ENCODE measurements at regions not wholly inside any gene's neighbourhood (a gene's known extent, or its start where the extent isn't known, plus 50 kb on each side); places are given as distances from the start of the nearest gene placed in this dataset.

GRCh38 chr18:24897461-24897860, 437.0 kb downstream of the HRH4 start:
- no peaks in the 10 kb centered on the region for H3K36me3 Mint-ChIP-seq (ENCODE audit: low read depth)
- H3K27ac Mint-ChIP-seq = no peak overlapping the region
- no peaks in the 10 kb centered on the region for H3K27me3 Mint-ChIP-seq
- no peak overlapping the region for H3K4me3 Mint-ChIP-seq
- intact Hi-C loops (cut with micrococcal nuclease) = no loop called here
- no peaks in the 10 kb centered on the region for H3K4me1 Mint-ChIP-seq (ENCODE audit: low read depth)
- H3K9me3 Mint-ChIP-seq = peaks cover 12% of the 10 kb centered on the region

GRCh38 chr18:24910221-24910620, 441.7 kb downstream of the ZNF521 start:
- Mint-ChIP-seq H3K27ac (no peak overlapping the region), H3K4me3 (no peak overlapping the region), H3K9me3 (no peaks in the 10 kb centered on the region), H3K27me3 (no peaks in the 10 kb centered on the region), H3K36me3 (ENCODE audit: low read depth) (no peaks in the 10 kb centered on the region), H3K4me1 (ENCODE audit: low read depth) (no peaks in the 10 kb centered on the region)
- intact Hi-C loops (cut with micrococcal nuclease) = no loop called here

GRCh38 chr18:24913507-24914170, 438.3 kb downstream of the ZNF521 start:
- H3K9me3 Mint-ChIP-seq = no peaks in the 10 kb centered on the region
- H3K36me3 Mint-ChIP-seq (ENCODE audit: low read depth) = no peaks in the 10 kb centered on the region
- intact Hi-C loops (cut with micrococcal nuclease) = no loop called here
- no peak overlapping the region for H3K4me3 Mint-ChIP-seq
- no peaks in the 10 kb centered on the region for H3K27me3 Mint-ChIP-seq
- no peaks in the 10 kb centered on the region for H3K4me1 Mint-ChIP-seq (ENCODE audit: low read depth)
- no peak overlapping the region for H3K27ac Mint-ChIP-seq

GRCh38 chr18:24914171-24914525, 437.8 kb downstream of the ZNF521 start:
- Mint-ChIP-seq H3K27me3 (no peaks in the 10 kb centered on the region), H3K36me3 (ENCODE audit: low read depth) (no peaks in the 10 kb centered on the region), H3K27ac (no peak overlapping the region), H3K4me1 (ENCODE audit: low read depth) (no peaks in the 10 kb centered on the region), H3K4me3 (no peak overlapping the region), H3K9me3 (no peaks in the 10 kb centered on the region)
- intact Hi-C loops (cut with micrococcal nuclease) = no loop called here

- H3K4me3 Mint-ChIP-seq = no peak overlapping the region
- H3K27ac Mint-ChIP-seq = no peak overlapping the region
- no peaks in the 10 kb centered on the region for H3K9me3 Mint-ChIP-seq
- no peaks in the 10 kb centered on the region for H3K4me1 Mint-ChIP-seq (ENCODE audit: low read depth)
- no peaks in the 10 kb centered on the region for H3K36me3 Mint-ChIP-seq (ENCODE audit: low read depth)
- H3K27me3 Mint-ChIP-seq = no peaks in the 10 kb centered on the region
- intact Hi-C loops (cut with micrococcal nuclease) = no loop called here
Measured at GRCh38 chr18:24914685-24915084, 437.3 kb downstream of the ZNF521 start.

- Mint-ChIP-seq H3K27me3 (no peaks in the 10 kb centered on the region), H3K27ac (no peak overlapping the region), H3K36me3 (ENCODE audit: low read depth) (no peaks in the 10 kb centered on the region), H3K4me3 (no peak overlapping the region), H3K9me3 (no peaks in the 10 kb centered on the region), H3K4me1 (ENCODE audit: low read depth) (no peaks in the 10 kb centered on the region)
- intact Hi-C loops (cut with micrococcal nuclease) = no loop called here
Measured at GRCh38 chr18:24915547-24915946, 436.4 kb downstream of the ZNF521 start.

GRCh38 chr18:24917767-24918166, 434.2 kb downstream of the ZNF521 start:
- Mint-ChIP-seq H3K27ac (no peak overlapping the region), H3K36me3 (ENCODE audit: low read depth) (no peaks in the 10 kb centered on the region), H3K4me3 (no peak overlapping the region), H3K9me3 (no peaks in the 10 kb centered on the region), H3K27me3 (no peaks in the 10 kb centered on the region), H3K4me1 (ENCODE audit: low read depth) (no peaks in the 10 kb centered on the region)
- intact Hi-C loops (cut with micrococcal nuclease) = no loop called here

- Mint-ChIP-seq H3K27ac (no peak overlapping the region), H3K4me1 (ENCODE audit: low read depth) (no peaks in the 10 kb centered on the region), H3K9me3 (no peaks in the 10 kb centered on the region), H3K27me3 (no peaks in the 10 kb centered on the region), H3K36me3 (ENCODE audit: low read depth) (no peaks in the 10 kb centered on the region), H3K4me3 (no peak overlapping the region)
- intact Hi-C loops (cut with micrococcal nuclease) = no loop called here
Measured at GRCh38 chr18:24918257-24918656, 433.7 kb downstream of the ZNF521 start.

- H3K36me3 Mint-ChIP-seq (ENCODE audit: low read depth) = no peaks in the 10 kb centered on the region
- no peaks in the 10 kb centered on the region for H3K9me3 Mint-ChIP-seq
- intact Hi-C loops (cut with micrococcal nuclease) = no loop called here
Measured at GRCh38 chr18:24919181-24919797, 432.7 kb downstream of the ZNF521 start.

GRCh38 chr18:24922491-24922890, 429.5 kb downstream of the ZNF521 start:
- Mint-ChIP-seq H3K27ac (no peak overlapping the region), H3K4me1 (ENCODE audit: low read depth) (no peaks in the 10 kb centered on the region), H3K27me3 (no peaks in the 10 kb centered on the region), H3K4me3 (no peak overlapping the region), H3K9me3 (no peaks in the 10 kb centered on the region), H3K36me3 (ENCODE audit: low read depth) (no peaks in the 10 kb centered on the region)
- intact Hi-C loops (cut with micrococcal nuclease) = no loop called here

More at GRCh38 chr18:24919181-24919797, 432.7 kb downstream of the ZNF521 start:
- Mint-ChIP-seq H3K4me3 (no peak overlapping the region), H3K27me3 (no peaks in the 10 kb centered on the region), H3K27ac (no peak overlapping the region), H3K4me1 (ENCODE audit: low read depth) (no peaks in the 10 kb centered on the region)

- intact Hi-C loops (cut with micrococcal nuclease) = no loop called here
- Mint-ChIP-seq H3K36me3 (ENCODE audit: low read depth) (no peaks in the 10 kb centered on the region), H3K4me3 (no peak overlapping the region), H3K27ac (no peak overlapping the region), H3K9me3 (no peaks in the 10 kb centered on the region), H3K27me3 (no peaks in the 10 kb centered on the region), H3K4me1 (ENCODE audit: low read depth) (no peaks in the 10 kb centered on the region)
Measured at GRCh38 chr18:24923138-24923537, 428.8 kb downstream of the ZNF521 start.

GRCh38 chr18:24924066-24924716, 427.8 kb downstream of the ZNF521 start:
- Mint-ChIP-seq H3K9me3 (no peaks in the 10 kb centered on the region), H3K36me3 (ENCODE audit: low read depth) (no peaks in the 10 kb centered on the region), H3K4me3 (no peak overlapping the region), H3K27ac (no peak overlapping the region), H3K4me1 (ENCODE audit: low read depth) (no peaks in the 10 kb centered on the region), H3K27me3 (no peaks in the 10 kb centered on the region)
- intact Hi-C loops (cut with micrococcal nuclease) = no loop called here

GRCh38 chr18:24926649-24927048, 425.3 kb downstream of the ZNF521 start:
- intact Hi-C loops (cut with micrococcal nuclease) = no loop called here
- no peaks in the 10 kb centered on the region for H3K27me3 Mint-ChIP-seq
- no peaks in the 10 kb centered on the region for H3K36me3 Mint-ChIP-seq (ENCODE audit: low read depth)
- H3K4me1 Mint-ChIP-seq (ENCODE audit: low read depth) = no peaks in the 10 kb centered on the region
- H3K4me3 Mint-ChIP-seq = no peak overlapping the region
- no peak overlapping the region for H3K27ac Mint-ChIP-seq
- H3K9me3 Mint-ChIP-seq = no peaks in the 10 kb centered on the region

GRCh38 chr18:24928301-24928878, 423.6 kb downstream of the ZNF521 start:
- Mint-ChIP-seq H3K4me3 (no peak overlapping the region), H3K4me1 (ENCODE audit: low read depth) (no peaks in the 10 kb centered on the region), H3K27me3 (no peaks in the 10 kb centered on the region), H3K36me3 (ENCODE audit: low read depth) (no peaks in the 10 kb centered on the region), H3K9me3 (no peaks in the 10 kb centered on the region), H3K27ac (no peak overlapping the region)
- intact Hi-C loops (cut with micrococcal nuclease) = no loop called here

All from dendritic cell treated with granulocyte-macrophage colony-stimulating factor and Interleukin-4, amounts not matched to agents 40 ng/mL and 50 ng/mL, for 4 days (primary cell).